CD4-positive, CD25-positive, alpha-beta regulatory T cell (primary cell): ENCODE measurements at regions not wholly inside any gene's neighbourhood (a gene's known extent, or its start where the extent isn't known, plus 50 kb on each side); places are given as distances from the start of the nearest gene placed in this dataset.

Experiments
- ATAC-seq, 2 donors: fragments of 150-1000 bp; cut with Tn5 transposase; one replicate each; pipeline ENCODE4 v1.10.0; 2021; ENCODE audit warnings: low read depth in 2 of 2, moderate number of reproducible peaks in 2 of 2, moderate library complexity in 1 of 2
- DNase-seq, 3 donors: peaks; one replicate each; pipeline versions ENCODE4 v3.0.0 to v3.0.0-alpha.2; 2012 to 2022; ENCODE audit warnings: mixed read lengths in 1 of 3
- H3K27ac ChIP-seq: one replicate; pipeline ENCODE4 v1.7.0; 2013; ENCODE audit warnings: mild to moderate bottlenecking, low read length; ENCODE audit not compliant: insufficient read depth, poor library complexity, severe bottlenecking
- H3K27me3 ChIP-seq: one replicate; pipeline ENCODE4 v1.7.0; 2013; ENCODE audit warnings: low read length; ENCODE audit not compliant: control insufficient read depth, insufficient read depth
- H3K36me3 ChIP-seq: one replicate; pipeline ENCODE4 v1.7.0; 2013; ENCODE audit warnings: mild to moderate bottlenecking, low read length, moderate library complexity; ENCODE audit not compliant: control insufficient read depth, insufficient read depth
- H3K4me1 ChIP-seq: 2 replicates; pipeline ENCODE4 v1.7.0; 2013; ENCODE audit warnings: mild to moderate bottlenecking, low read length; ENCODE audit not compliant: insufficient read depth, control insufficient read depth, poor library complexity, severe bottlenecking
- H3K4me3 ChIP-seq: one replicate; pipeline ENCODE4 v1.7.0; 2013; ENCODE audit warnings: low read depth, mild to moderate bottlenecking, low read length, moderate library complexity
- H3K9me3 ChIP-seq, 2 experiments: 1 replicate in 1 of 2; 2 replicates in 1 of 2; pipeline ENCODE4 v1.7.0; 2013; ENCODE audit warnings: low read length in 2 of 2, mild to moderate bottlenecking in 1 of 2, moderate library complexity in 1 of 2; ENCODE audit not compliant: control insufficient read depth in 2 of 2
- H3K27ac Mint-ChIP-seq, 3 donors: one replicate each; pipeline ENCODE4 v1.8.0; 2020 to 2022; ENCODE audit warnings: mild to moderate bottlenecking in 3 of 3, mixed read lengths in 3 of 3, moderate library complexity in 2 of 3
- H3K27me3 Mint-ChIP-seq: one replicate; pipeline ENCODE4 v1.8.0; 2022; ENCODE audit warnings: mild to moderate bottlenecking, mixed read lengths
- H3K36me3 Mint-ChIP-seq: one replicate; pipeline ENCODE4 v1.8.0; 2020; ENCODE audit warnings: mixed read lengths
- H3K4me1 Mint-ChIP-seq, 4 donors: one replicate each; pipeline ENCODE4 v1.8.0; 2020 to 2022; ENCODE audit warnings: mixed read lengths in 4 of 4, mild to moderate bottlenecking in 1 of 4
- H3K4me3 Mint-ChIP-seq, 4 donors: one replicate each; pipeline ENCODE4 v1.8.0; 2020 to 2022; ENCODE audit warnings: mild to moderate bottlenecking in 4 of 4, mixed read lengths in 4 of 4, moderate library complexity in 3 of 4
- H3K9me3 Mint-ChIP-seq, 7 donors: one replicate each; pipeline ENCODE4 v1.8.0; 2020 to 2022; ENCODE audit warnings: mixed read lengths in 7 of 7, mild to moderate bottlenecking in 3 of 7, moderate library complexity in 2 of 7

DNA sequence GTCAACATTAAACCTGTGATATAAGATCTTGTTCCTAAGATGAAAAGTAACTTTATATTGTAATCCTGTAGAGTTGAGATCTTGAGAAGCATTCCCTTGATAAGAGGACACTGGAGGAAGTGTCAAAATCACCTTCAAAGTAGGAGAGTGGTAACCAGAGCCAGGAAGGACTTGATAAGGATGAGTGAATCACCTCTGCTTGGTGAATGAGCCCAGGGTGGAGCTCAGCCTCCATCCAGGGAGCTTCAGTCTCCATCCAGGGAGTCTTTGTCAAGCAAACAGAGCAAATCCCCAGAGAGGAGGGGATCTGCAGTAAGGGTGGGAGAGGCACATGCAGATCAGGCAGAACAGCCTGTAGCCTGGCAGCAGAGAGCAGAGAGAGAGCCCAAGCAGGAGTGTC lies 167.1 kb upstream of the SIX2 start:
- H3K36me3 ChIP-seq: no peaks in the 10 kb centered on the region
- ATAC-seq (no peak), DNase-seq (no peak)
- no peaks in the 10 kb centered on the region for H3K4me1 ChIP-seq
- no peaks in the 10 kb centered on the region for H3K9me3 ChIP-seq
- H3K27ac ChIP-seq: no peak overlapping the region
- Mint-ChIP-seq H3K27ac (no peak overlapping the region), H3K4me1 (no peaks in the 10 kb centered on the region), H3K9me3 (peaks cover 0 to 3% (median 0%) of the 10 kb centered on the region in 7 donors), H3K4me3 (no peak overlapping the region), H3K27me3 (peaks cover 36% of the 10 kb centered on the region), H3K36me3 (no peaks in the 10 kb centered on the region)
- H3K4me3 ChIP-seq: no peak overlapping the region
- peaks cover 28% of the 10 kb centered on the region for H3K27me3 ChIP-seq

DNA sequence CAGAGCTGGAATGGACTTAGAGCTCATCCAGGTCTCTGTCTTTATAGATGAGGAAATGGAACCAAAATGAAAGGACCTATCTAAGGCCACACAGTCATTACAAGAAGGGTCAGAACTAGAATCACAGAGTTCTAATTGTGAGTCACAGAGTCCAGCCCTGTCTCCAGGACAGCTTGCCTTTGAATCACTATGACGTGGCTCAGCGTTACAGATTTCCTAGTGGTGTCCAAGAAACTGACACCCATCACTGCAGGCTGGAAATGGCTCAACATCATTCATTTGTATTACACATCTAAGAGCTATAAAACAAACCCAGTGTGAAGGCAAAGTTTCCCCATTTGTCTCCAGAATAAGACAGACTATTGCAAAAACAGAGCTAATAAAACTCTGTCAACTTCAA lies 164.3 kb upstream of the SIX2 start:
- H3K36me3 Mint-ChIP-seq: no peaks in the 10 kb centered on the region
- H3K4me1 Mint-ChIP-seq: peaks cover 0 to 9% (median 0%) of the 10 kb centered on the region in 4 donors
- ATAC-seq (no peak), DNase-seq (no peak)
- H3K4me3 Mint-ChIP-seq: no peak overlapping the region
- Histone ChIP-seq H3K4me1 (peaks cover 3% of the 10 kb centered on the region), H3K36me3 (no peaks in the 10 kb centered on the region), H3K27ac (no peak overlapping the region), H3K27me3 (peaks cover 32% of the 10 kb centered on the region), H3K4me3 (no peak overlapping the region), H3K9me3 (no peaks in the 10 kb centered on the region)
- H3K27ac Mint-ChIP-seq: no peak overlapping the region
- peaks cover 0 to 3% (median 0%) of the 10 kb centered on the region in 7 donors for H3K9me3 Mint-ChIP-seq
- H3K27me3 Mint-ChIP-seq: peaks cover 45% of the 10 kb centered on the region

DNA sequence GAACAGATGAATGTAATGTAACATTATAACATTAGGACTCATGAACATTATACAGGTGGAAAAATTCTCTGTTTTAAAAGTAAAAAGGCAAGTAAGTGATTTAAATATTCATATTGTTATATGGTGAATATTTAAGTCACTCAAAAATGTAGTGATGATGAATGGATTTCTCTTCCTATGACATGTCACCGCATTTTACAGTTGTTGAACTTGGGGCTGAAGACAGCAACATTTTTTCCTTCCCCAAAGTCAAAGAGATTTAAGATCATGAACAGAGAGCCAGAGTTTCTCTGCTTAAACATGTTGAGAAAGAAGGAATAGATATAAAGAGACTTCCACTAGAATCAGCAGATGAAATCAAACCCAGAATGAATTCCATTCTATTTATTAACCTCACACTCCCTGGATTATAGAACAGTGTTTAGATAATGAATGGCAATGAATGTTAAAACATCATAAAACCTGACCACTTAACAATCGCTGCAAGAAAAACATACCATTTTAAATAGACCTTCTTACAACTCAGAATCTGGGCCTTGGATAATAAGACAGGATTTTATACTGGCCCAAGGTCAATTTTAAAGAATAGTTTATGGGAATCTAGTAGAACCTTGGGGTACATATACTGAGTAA lies 163.6 kb upstream of the SIX2 start:
- Histone ChIP-seq H3K4me3 (no peak overlapping the region), H3K27ac (no peak overlapping the region), H3K4me1 (peaks cover 3% of the 10 kb centered on the region), H3K36me3 (no peaks in the 10 kb centered on the region), H3K27me3 (peaks cover 36% of the 10 kb centered on the region), H3K9me3 (no peaks in the 10 kb centered on the region)
- Mint-ChIP-seq H3K9me3 (peaks cover 0 to 3% (median 0%) of the 10 kb centered on the region in 7 donors), H3K36me3 (no peaks in the 10 kb centered on the region), H3K4me3 (no peak overlapping the region), H3K4me1 (peaks cover 0 to 13% (median 0%) of the 10 kb centered on the region in 4 donors), H3K27ac (no peak overlapping the region), H3K27me3 (peaks cover 51% of the 10 kb centered on the region)
- DNase-seq (no peak), ATAC-seq (no peak)

DNA sequence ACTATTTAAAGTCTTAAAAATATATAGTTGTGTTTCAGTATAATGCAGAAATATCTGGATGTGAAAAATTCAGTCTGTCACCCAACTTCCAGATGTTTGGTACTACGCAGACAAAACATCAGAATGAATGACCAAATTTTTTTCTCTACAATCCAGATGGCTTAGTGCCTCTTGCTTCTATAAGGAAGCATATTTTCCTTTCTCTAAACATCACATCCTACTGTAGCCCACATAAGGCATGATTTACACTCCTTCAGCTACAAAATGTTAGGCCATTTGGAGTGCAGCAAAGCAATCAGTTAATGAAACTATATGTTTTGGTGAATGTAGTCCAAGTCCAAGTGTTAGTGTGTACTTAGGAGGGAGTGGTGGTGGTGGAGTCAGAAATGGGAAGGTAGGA lies 162.9 kb upstream of the SIX2 start:
- peaks cover 56% of the 10 kb centered on the region for H3K27me3 Mint-ChIP-seq
- no peak overlapping the region for H3K4me3 Mint-ChIP-seq
- peaks cover 42% of the 10 kb centered on the region for H3K27me3 ChIP-seq

DNA sequence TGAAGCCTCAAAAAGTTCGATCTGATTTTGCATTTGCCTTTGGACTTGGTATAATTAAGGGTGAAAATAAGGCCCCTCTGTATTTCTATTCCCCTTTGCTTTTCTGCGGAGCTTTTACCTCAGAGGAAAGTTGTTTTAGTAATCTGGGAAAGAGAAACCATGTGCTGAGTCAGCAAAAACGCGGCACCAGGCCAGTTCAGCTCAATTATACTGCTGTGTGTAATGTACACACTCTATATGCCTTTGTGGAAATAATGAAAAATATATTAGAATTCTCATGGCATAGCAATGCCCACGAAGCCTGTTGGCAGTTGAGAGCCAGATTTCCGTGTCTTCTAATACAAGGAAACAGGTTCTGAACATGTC lies 161.9 kb upstream of the SIX2 start:
- Histone ChIP-seq H3K4me3 (no peak overlapping the region), H3K4me1 (peaks cover 3% of the 10 kb centered on the region), H3K27ac (no peak overlapping the region), H3K9me3 (no peaks in the 10 kb centered on the region), H3K36me3 (no peaks in the 10 kb centered on the region), H3K27me3 (peaks cover 47% of the 10 kb centered on the region)
- H3K9me3 Mint-ChIP-seq: no peaks in the 10 kb centered on the region
- no peak for ATAC-seq
- DNase-seq: no peak
- H3K27me3 Mint-ChIP-seq: peaks cover 58% of the 10 kb centered on the region
- H3K36me3 Mint-ChIP-seq: no peaks in the 10 kb centered on the region
- H3K4me3 Mint-ChIP-seq: no peak overlapping the region
- H3K4me1 Mint-ChIP-seq: peaks cover 0 to 13% (median 0%) of the 10 kb centered on the region in 4 donors
- H3K27ac Mint-ChIP-seq: no peak overlapping the region

More for the DNA sequence above, 162.9 kb upstream of the SIX2 start:
- H3K27ac ChIP-seq: no peak overlapping the region
- peaks cover 3% of the 10 kb centered on the region for H3K4me1 ChIP-seq
- ATAC-seq (no peak), DNase-seq (no peak)
- no peaks in the 10 kb centered on the region for H3K9me3 ChIP-seq
- Mint-ChIP-seq H3K9me3 (peaks cover 0 to 2% (median 0%) of the 10 kb centered on the region in 7 donors), H3K36me3 (no peaks in the 10 kb centered on the region), H3K27ac (no peak overlapping the region), H3K4me1 (peaks cover 0 to 13% (median 0%) of the 10 kb centered on the region in 4 donors)
- no peak overlapping the region for H3K4me3 ChIP-seq
- no peaks in the 10 kb centered on the region for H3K36me3 ChIP-seq

DNA sequence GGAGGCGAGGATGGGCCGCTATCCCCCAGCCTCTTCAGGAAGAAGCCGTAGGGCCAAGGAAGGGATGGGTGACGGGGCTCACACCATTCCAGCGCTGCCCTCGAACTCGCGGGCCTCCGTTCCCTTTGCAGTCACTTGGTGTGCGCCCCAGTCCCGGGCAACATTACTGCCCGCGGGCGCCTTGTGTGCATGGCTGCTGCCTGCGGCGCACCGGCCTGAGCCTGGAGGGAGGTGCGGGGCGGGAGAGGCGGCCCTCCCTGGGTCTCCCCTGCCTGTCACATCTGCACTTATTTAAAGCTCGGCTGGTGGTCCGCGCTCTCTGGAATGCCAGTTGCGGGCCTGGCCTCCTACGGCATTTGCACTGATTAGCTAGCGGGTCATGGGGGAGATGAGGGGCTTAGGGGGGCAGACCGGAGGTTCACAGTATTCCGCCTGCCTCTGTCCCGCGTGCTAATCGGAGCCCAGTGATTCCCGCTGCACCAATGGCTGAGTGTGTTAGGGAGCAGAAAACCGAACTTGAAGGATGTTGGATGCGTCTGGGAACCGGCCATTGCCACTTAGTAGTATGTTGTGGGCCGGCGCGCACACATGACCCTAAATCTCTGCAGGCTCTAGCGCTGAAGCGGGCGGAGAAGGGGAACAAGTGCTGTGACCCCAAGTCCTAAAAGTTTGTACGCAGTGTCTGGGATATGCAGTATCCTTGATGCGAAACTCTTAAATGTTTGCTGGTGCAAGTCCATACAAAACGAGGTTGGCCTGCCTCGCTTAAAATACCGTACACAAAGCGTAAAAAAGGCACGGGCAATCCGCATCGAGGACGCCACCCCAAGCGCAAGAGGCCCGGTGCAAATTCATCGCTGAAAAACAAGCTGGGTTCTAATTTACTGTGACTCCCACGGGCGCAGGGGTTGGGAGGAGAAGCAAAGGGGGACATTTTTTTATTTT lies 161.2 kb upstream of the SIX2 start:
- H3K9me3 ChIP-seq: no peaks in the 10 kb centered on the region
- no peaks in the 10 kb centered on the region for H3K36me3 Mint-ChIP-seq
- H3K4me1 ChIP-seq: peaks cover 3% of the 10 kb centered on the region
- H3K4me3 ChIP-seq: no peak overlapping the region
- DNase-seq (no peak), ATAC-seq (no peak)
- H3K27ac Mint-ChIP-seq: no peak overlapping the region
- no peak overlapping the region for H3K4me3 Mint-ChIP-seq
- H3K27me3 Mint-ChIP-seq: peaks cover 62% of the 10 kb centered on the region
- no peaks in the 10 kb centered on the region for H3K36me3 ChIP-seq
- no peak overlapping the region for H3K27ac ChIP-seq
- peaks cover 47% of the 10 kb centered on the region for H3K27me3 ChIP-seq
- H3K4me1 Mint-ChIP-seq: peaks cover 0 to 13% (median 0%) of the 10 kb centered on the region in 4 donors
- H3K9me3 Mint-ChIP-seq: no peaks in the 10 kb centered on the region

DNA sequence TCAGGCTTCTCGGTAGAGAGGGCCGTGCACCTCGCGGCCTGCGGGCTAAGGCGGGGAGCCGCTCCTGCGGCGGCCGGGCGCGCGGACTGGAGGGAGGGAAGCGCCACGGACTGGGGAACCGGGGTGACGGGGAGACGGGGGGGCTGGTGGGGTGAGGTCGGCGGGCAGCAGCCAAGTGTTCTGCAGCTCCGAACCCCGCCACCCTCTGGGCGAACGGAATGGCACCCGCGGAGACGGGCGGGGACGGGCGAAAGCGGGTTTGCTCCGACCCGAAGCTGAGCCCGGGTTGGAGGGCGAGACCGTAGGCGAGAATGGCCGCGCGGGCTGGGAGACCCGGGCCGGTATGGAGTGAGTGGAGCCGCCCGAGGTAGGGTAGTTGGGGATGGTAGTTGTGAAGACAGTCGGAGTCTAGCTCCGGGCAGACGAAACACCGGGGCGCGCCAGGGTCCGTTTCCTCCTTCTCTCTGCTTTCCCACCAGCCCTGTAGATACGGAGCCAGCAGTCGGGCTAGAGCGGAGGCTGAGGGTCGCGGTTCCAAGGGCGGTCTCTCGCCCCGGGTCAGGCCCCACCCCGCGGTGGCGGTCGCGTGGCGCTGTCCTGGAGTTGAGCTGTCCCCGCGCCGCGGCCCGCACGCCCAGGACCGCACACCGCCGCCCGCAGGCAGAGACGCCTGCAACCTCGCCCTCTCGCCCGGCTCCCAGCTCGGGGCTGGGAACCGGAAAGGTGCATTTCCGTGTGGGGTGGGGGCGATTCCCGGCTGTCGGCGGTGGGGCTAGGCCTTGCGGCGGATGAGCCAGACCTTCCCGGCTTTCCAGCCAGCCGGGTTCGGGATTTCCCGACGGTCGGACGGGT lies 160.3 kb upstream of the SIX2 start:
- no peak overlapping the region for H3K27ac ChIP-seq
- no peaks in the 10 kb centered on the region for H3K9me3 ChIP-seq
- H3K4me1 ChIP-seq: peaks cover 3% of the 10 kb centered on the region
- Mint-ChIP-seq H3K4me1 (peaks cover 0 to 13% (median 0%) of the 10 kb centered on the region in 4 donors), H3K9me3 (no peaks in the 10 kb centered on the region), H3K4me3 (no peak overlapping the region), H3K27ac (no peak overlapping the region), H3K36me3 (no peaks in the 10 kb centered on the region), H3K27me3 (peaks cover 65% of the 10 kb centered on the region)
- H3K27me3 ChIP-seq: peaks cover 41% of the 10 kb centered on the region
- H3K4me3 ChIP-seq: no peak overlapping the region
- DNase-seq (no peak), ATAC-seq (no peak)
- H3K36me3 ChIP-seq: no peaks in the 10 kb centered on the region
